ENCODE measurements at regions not wholly inside any gene's neighbourhood (a gene's known extent, or its start where the extent isn't known, plus 50 kb on each side); places are given as distances from the start of the nearest gene placed in this dataset.

- TF ChIP-seq ZNF462 (CRISPR knock-in tag; IDR thresholded peaks at IDR 0.05) (no peak), POLR2AphosphoS5 (IDR thresholded peaks at IDR 0.05; ENCODE audit: low read depth) (no peak), ZNF331 (CRISPR knock-in tag; IDR thresholded peaks at IDR 0.05; ENCODE audit: low read depth) (no peak), CREB1 (CRISPR knock-in tag; IDR thresholded peaks at IDR 0.05; ENCODE audit: low read depth) (no peak), STAT1 (IDR thresholded peaks at IDR 0.05; ENCODE audit: unreplicated experiment) (no peak), EZH2 (IDR thresholded peaks at IDR 0.05; ENCODE audit: low read depth, unreplicated experiment) (no peak), CTCF (conservative IDR thresholded peaks at IDR 0.05; ENCODE audit: low read depth in 2 of 2) (no peak), ETS1 (IDR thresholded peaks at IDR 0.05) (no peak), JUNB (IDR thresholded peaks at IDR 0.05; ENCODE audit: unreplicated experiment) (no peak), NANOG (IDR thresholded peaks at IDR 0.05; ENCODE audit: borderline replicate concordance) (no peak)
Observed at GRCh38 chr2:226079196-226079595, 679.7 kb downstream of the NYAP2 start (continued).
